22Rv1 (cell line): ENCODE measurements at regions not wholly inside any gene's neighbourhood (a gene's known extent, or its start where the extent isn't known, plus 50 kb on each side); places are given as distances from the start of the nearest gene placed in this dataset.

Experiments
- CTCF ChIP-seq: fragments of 450-650 bp; IDR thresholded peaks from 2 replicates; pipeline ENCODE4 v1.5.1; 2017; ENCODE audit warnings: mild to moderate bottlenecking
- ZFX ChIP-seq: fragments of 450-650 bp; IDR thresholded peaks from 2 replicates; pipeline ENCODE4 v1.6.1; 2017; ENCODE audit warnings: antibody characterized with exemption, borderline replicate concordance

GRCh38 chr5:173499471-173500212 is 116.8 kb downstream of the BOD1 start:
- TF ChIP-seq CTCF (no peak), ZFX (no peak)
